Stimulated activated effector memory CD8-positive, alpha-beta T cell treated with anti-CD3 and anti-CD28 coated beads, Interleukin-12 subunit alpha, Interleukin-12 subunit beta, amount 100 ng/mL, for 72 hours (primary cell): ENCODE measurements at regions not wholly inside any gene's neighbourhood (a gene's known extent, or its start where the extent isn't known, plus 50 kb on each side); places are given as distances from the start of the nearest gene placed in this dataset.
A peak's percentile ranks its signal among the peaks of the same experiment; 100 is the strongest.

Experiments
- ATAC-seq: fragments of 150-1000 bp; cut with Tn5 transposase; 2 replicates; pipeline ENCODE4 v1.10.0; 2021
- DNase-seq, 2 donors: peaks; one replicate each; pipeline ENCODE4 v3.0.0; 2021 to 2022; ENCODE audit warnings: low spot score in 2 of 2
- H3K27ac Mint-ChIP-seq: one replicate; pipeline ENCODE4 v1.8.0; 2022; ENCODE audit warnings: mild to moderate bottlenecking, mixed read lengths
- H3K36me3 Mint-ChIP-seq: one replicate; pipeline ENCODE4 v1.8.0; 2022; ENCODE audit warnings: mild to moderate bottlenecking, mixed read lengths
- H3K4me1 Mint-ChIP-seq: one replicate; pipeline ENCODE4 v1.8.0; 2022; ENCODE audit warnings: mixed read lengths
- H3K4me3 Mint-ChIP-seq: one replicate; pipeline ENCODE4 v1.8.0; 2022; ENCODE audit warnings: mild to moderate bottlenecking, mixed read lengths
- H3K9me3 Mint-ChIP-seq: one replicate; pipeline ENCODE4 v1.8.0; 2022; ENCODE audit warnings: mixed read lengths

- Mint-ChIP-seq H3K27ac (no peak overlapping the region), H3K4me1 (peaks cover 20% of the 10 kb centered on the region), H3K4me3 (no peak overlapping the region), H3K9me3 (no peaks in the 10 kb centered on the region), H3K36me3 (no peaks in the 10 kb centered on the region)
- DNase-seq (no peak), ATAC-seq (peak; percentile 100)
These were observed 178.8 kb downstream of the REEP3 start for GRCh38 chr10:63699785-63700613.

GRCh38 chr10:63700631-63701156 lies 179.5 kb downstream of the REEP3 start:
- ATAC-seq, result no peak
- DNase-seq, result no peak
- Mint-ChIP-seq H3K9me3 (no peaks in the 10 kb centered on the region), H3K36me3 (no peaks in the 10 kb centered on the region), H3K27ac (no peak overlapping the region), H3K4me3 (no peak overlapping the region), H3K4me1 (peaks cover 20% of the 10 kb centered on the region)

- Mint-ChIP-seq H3K4me1 (peaks cover 20% of the 10 kb centered on the region), H3K27ac (no peak overlapping the region), H3K4me3 (no peak overlapping the region), H3K9me3 (no peaks in the 10 kb centered on the region), H3K36me3 (no peaks in the 10 kb centered on the region)
- DNase-seq (no peak), ATAC-seq (no peak)
These were observed 180.9 kb downstream of the REEP3 start for GRCh38 chr10:63702092-63702491.

GRCh38 chr10:63703113-63703670 lies 182.0 kb downstream of the REEP3 start:
- no peak overlapping the region for H3K27ac Mint-ChIP-seq
- H3K36me3 Mint-ChIP-seq, result no peaks in the 10 kb centered on the region
- peaks cover 31% of the 10 kb centered on the region for H3K4me1 Mint-ChIP-seq
- no peak for ATAC-seq
- no peak for DNase-seq
- H3K4me3 Mint-ChIP-seq, result no peak overlapping the region
- no peaks in the 10 kb centered on the region for H3K9me3 Mint-ChIP-seq

GRCh38 chr10:63703740-63704345 lies 182.6 kb downstream of the REEP3 start:
- Mint-ChIP-seq H3K36me3 (no peaks in the 10 kb centered on the region), H3K27ac (no peak overlapping the region), H3K9me3 (no peaks in the 10 kb centered on the region), H3K4me3 (no peak overlapping the region), H3K4me1 (peaks cover 37% of the 10 kb centered on the region)
- ATAC-seq (no peak), DNase-seq (no peak)

GRCh38 chr10:63707254-63707910 lies 186.2 kb downstream of the REEP3 start:
- DNase-seq (peak in 1 of 2 donors; percentile 68), ATAC-seq (peak; percentile 99)
- Mint-ChIP-seq H3K4me1 (peaks cover 29% of the 10 kb centered on the region), H3K9me3 (no peaks in the 10 kb centered on the region), H3K36me3 (no peaks in the 10 kb centered on the region), H3K27ac (peak overlapping the region; percentile 9), H3K4me3 (no peak overlapping the region)

GRCh38 chr10:63708421-63708820 lies 187.2 kb downstream of the REEP3 start:
- Mint-ChIP-seq H3K27ac (peak overlapping the region; percentile 14), H3K9me3 (no peaks in the 10 kb centered on the region), H3K4me1 (peaks cover 29% of the 10 kb centered on the region), H3K36me3 (no peaks in the 10 kb centered on the region), H3K4me3 (no peak overlapping the region)
- ATAC-seq, result no peak
- DNase-seq, result no peak

GRCh38 chr10:63710703-63711102 lies 189.5 kb downstream of the REEP3 start:
- Mint-ChIP-seq H3K4me3 (no peak overlapping the region), H3K27ac (no peak overlapping the region), H3K9me3 (no peaks in the 10 kb centered on the region), H3K4me1 (peaks cover 29% of the 10 kb centered on the region), H3K36me3 (no peaks in the 10 kb centered on the region)
- DNase-seq (no peak), ATAC-seq (no peak)

GRCh38 chr10:63711361-63711760 lies 190.2 kb downstream of the REEP3 start:
- Mint-ChIP-seq H3K27ac (no peak overlapping the region), H3K4me3 (no peak overlapping the region), H3K4me1 (peaks cover 29% of the 10 kb centered on the region), H3K9me3 (no peaks in the 10 kb centered on the region), H3K36me3 (no peaks in the 10 kb centered on the region)
- DNase-seq (no peak), ATAC-seq (no peak)

GRCh38 chr10:63711867-63712716 lies 190.9 kb downstream of the REEP3 start:
- Mint-ChIP-seq H3K27ac (no peak overlapping the region), H3K4me1 (peaks cover 28% of the 10 kb centered on the region), H3K4me3 (no peak overlapping the region), H3K9me3 (no peaks in the 10 kb centered on the region), H3K36me3 (no peaks in the 10 kb centered on the region)
- no peak for DNase-seq
- ATAC-seq, result no peak

- Mint-ChIP-seq H3K9me3 (no peaks in the 10 kb centered on the region), H3K36me3 (no peaks in the 10 kb centered on the region), H3K4me3 (no peak overlapping the region), H3K27ac (no peak overlapping the region), H3K4me1 (peaks cover 22% of the 10 kb centered on the region)
- ATAC-seq, result no peak
- DNase-seq, result no peak
These were observed 191.5 kb downstream of the REEP3 start for GRCh38 chr10:63712717-63713115.

- Mint-ChIP-seq H3K36me3 (no peaks in the 10 kb centered on the region), H3K9me3 (no peaks in the 10 kb centered on the region), H3K27ac (peak overlapping the region; percentile 20), H3K4me1 (peaks cover 15% of the 10 kb centered on the region), H3K4me3 (no peak overlapping the region)
- ATAC-seq (no peak), DNase-seq (no peak)
These were observed 192.3 kb downstream of the REEP3 start for GRCh38 chr10:63713191-63714144.

GRCh38 chr10:63716016-63716580 lies 194.9 kb downstream of the REEP3 start:
- Mint-ChIP-seq H3K36me3 (no peaks in the 10 kb centered on the region), H3K4me1 (peaks cover 21% of the 10 kb centered on the region), H3K27ac (no peak overlapping the region), H3K9me3 (no peaks in the 10 kb centered on the region), H3K4me3 (no peak overlapping the region)
- no peak for DNase-seq
- no peak for ATAC-seq
